Nephron (organoid): ENCODE measurements at regions not wholly inside any gene's neighbourhood (a gene's known extent, or its start where the extent isn't known, plus 50 kb on each side); places are given as distances from the start of the nearest gene placed in this dataset.
A peak's percentile ranks its signal among the peaks of the same experiment; 100 is the strongest.

Experiments
- H3K27ac Mint-ChIP-seq, 3 experiments: 2 replicates each; pipeline ENCODE4 v1.8.0; 2020; ENCODE audit warnings: mixed read lengths in 3 of 3, mild to moderate bottlenecking in 2 of 3, moderate library complexity in 1 of 3
- H3K27me3 Mint-ChIP-seq: 2 replicates; pipeline ENCODE4 v1.8.0; 2021; ENCODE audit warnings: low read depth, mild to moderate bottlenecking, moderate library complexity, mixed read lengths
- H3K36me3 Mint-ChIP-seq: 2 replicates; pipeline ENCODE4 v1.8.0; 2020; ENCODE audit warnings: low read depth, mixed read lengths
- H3K4me1 Mint-ChIP-seq: 2 replicates; pipeline ENCODE4 v1.8.0; 2020; ENCODE audit warnings: mixed read lengths
- H3K4me3 Mint-ChIP-seq, 3 experiments: 2 replicates each; pipeline ENCODE4 v1.8.0; 2020; ENCODE audit warnings: mild to moderate bottlenecking in 3 of 3, mixed read lengths in 3 of 3, moderate library complexity in 2 of 3
- H3K9me3 Mint-ChIP-seq: 2 replicates; pipeline ENCODE4 v1.8.0; 2020; ENCODE audit warnings: mixed read lengths
- CTCF ChIP-seq, 3 experiments: fragments of 200-600 bp; sonication (generic); IDR thresholded peaks; one replicate each; pipeline ENCODE4 v1.5.0; 2021; ENCODE audit warnings: antibody characterized with exemption in 3 of 3; ENCODE audit not compliant: unreplicated experiment in 3 of 3

GRCh38 chr11:19541521-19542049 is 171.1 kb upstream of the NAV2 start:
- Mint-ChIP-seq H3K27me3 (peaks cover 40% of the 10 kb centered on the region), H3K4me1 (peaks cover 9% of the 10 kb centered on the region), H3K4me3 (no peak overlapping the region), H3K27ac (no peak overlapping the region), H3K36me3 (no peaks in the 10 kb centered on the region), H3K9me3 (no peaks in the 10 kb centered on the region)
- no peak for TF ChIP-seq CTCF (IDR thresholded peaks at IDR 0.05; ENCODE audit: unreplicated experiment in 3 of 3)

DNA sequence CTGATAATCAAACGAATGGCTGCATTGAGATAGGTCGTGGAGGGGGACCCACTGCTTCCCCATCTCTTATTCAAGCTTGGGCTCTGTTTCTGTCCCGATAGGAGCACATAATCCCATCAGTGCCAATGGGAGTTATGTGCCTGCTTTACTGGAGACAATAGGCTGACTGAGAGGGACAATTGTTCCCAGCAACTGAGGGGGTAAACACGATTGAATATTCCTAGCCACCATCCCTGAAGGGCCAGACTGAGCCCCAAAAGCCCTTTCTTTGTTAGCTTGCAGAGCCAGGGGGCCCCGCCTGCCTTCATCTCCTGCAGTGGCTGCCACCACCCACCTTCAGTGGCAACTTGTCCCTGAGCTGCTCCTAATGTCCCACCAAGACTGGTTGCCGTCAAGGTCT is 172.8 kb upstream of the NAV2 start:
- Mint-ChIP-seq H3K36me3 (no peaks in the 10 kb centered on the region), H3K9me3 (no peaks in the 10 kb centered on the region), H3K4me1 (peaks cover 23% of the 10 kb centered on the region), H3K4me3 (no peak overlapping the region), H3K27ac (no peak overlapping the region), H3K27me3 (peaks cover 47% of the 10 kb centered on the region)
- no peak for TF ChIP-seq CTCF (IDR thresholded peaks at IDR 0.05; ENCODE audit: unreplicated experiment in 3 of 3)

DNA sequence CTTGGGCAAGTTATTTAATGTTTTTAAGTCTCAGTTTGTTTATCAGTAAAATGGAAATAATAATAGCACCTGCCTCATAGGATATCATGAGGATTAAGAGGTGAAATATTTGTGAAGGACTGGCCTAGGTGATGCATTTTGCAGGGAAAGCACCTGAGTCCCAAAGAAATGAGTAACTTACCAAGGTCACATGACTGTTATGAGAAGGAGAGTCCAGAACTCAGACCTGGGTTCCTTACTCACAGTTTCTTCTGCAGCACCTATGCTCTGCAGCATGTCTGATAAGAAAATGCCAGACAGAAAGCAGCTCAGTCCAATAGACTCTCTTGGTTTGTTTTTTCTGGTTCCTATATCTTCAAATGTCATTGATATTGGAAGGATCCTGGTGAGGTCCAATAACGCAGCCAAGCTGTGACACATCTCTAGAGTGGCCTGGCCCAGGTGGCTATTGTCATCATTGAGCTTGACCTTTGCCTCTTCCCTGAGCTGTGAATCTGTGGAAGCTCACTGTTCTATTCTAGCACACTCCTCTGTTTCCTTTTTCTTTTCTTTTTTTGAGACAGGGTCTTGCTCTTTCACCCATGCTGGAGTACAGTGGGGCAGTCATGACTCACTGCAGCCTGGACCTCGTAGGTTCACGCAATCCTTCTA is 174.7 kb upstream of the NAV2 start:
- Mint-ChIP-seq H3K27ac (no peak overlapping the region), H3K27me3 (peaks cover 35% of the 10 kb centered on the region), H3K36me3 (no peaks in the 10 kb centered on the region), H3K9me3 (no peaks in the 10 kb centered on the region), H3K4me1 (peaks cover 24% of the 10 kb centered on the region), H3K4me3 (no peak overlapping the region)
- TF ChIP-seq CTCF (IDR thresholded peaks at IDR 0.05; ENCODE audit: unreplicated experiment in 3 of 3): no peak

DNA sequence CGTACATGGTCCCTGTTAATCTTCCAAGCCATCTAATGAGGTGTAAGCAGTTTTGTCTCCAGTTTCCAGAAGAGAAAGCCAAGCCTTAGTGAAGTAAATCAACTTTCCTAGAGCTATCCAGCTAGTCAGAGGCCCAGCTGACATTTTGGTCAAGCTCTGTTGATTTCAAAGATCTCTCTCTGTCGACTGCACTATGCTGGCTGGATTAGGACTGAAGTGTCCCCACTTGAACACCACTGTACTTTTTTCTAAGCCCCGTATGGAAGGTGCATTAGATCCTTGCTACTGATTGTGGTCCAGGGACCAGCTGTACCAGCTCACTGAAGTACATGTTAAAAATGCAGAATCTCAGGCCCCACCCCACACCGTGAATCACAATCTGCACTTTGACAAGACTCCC is 176.5 kb upstream of the NAV2 start:
- H3K4me1 Mint-ChIP-seq: peaks cover 24% of the 10 kb centered on the region
- H3K27ac Mint-ChIP-seq: peak overlapping the region in 1 of 3 experiments; percentile 44
- H3K9me3 Mint-ChIP-seq: no peaks in the 10 kb centered on the region
- no peaks in the 10 kb centered on the region for H3K36me3 Mint-ChIP-seq
- TF ChIP-seq CTCF (IDR thresholded peaks at IDR 0.05; ENCODE audit: unreplicated experiment in 3 of 3): no peak
- H3K4me3 Mint-ChIP-seq: no peak overlapping the region
- H3K27me3 Mint-ChIP-seq: peaks cover 26% of the 10 kb centered on the region

GRCh38 chr11:19530505-19530904 is 182.1 kb upstream of the NAV2 start:
- TF ChIP-seq CTCF (IDR thresholded peaks at IDR 0.05; ENCODE audit: unreplicated experiment in 3 of 3): no peak
- H3K27ac Mint-ChIP-seq: no peak overlapping the region
- peaks cover 38% of the 10 kb centered on the region for H3K27me3 Mint-ChIP-seq
- no peaks in the 10 kb centered on the region for H3K9me3 Mint-ChIP-seq
- no peak overlapping the region for H3K4me3 Mint-ChIP-seq
- peaks cover 26% of the 10 kb centered on the region for H3K4me1 Mint-ChIP-seq
- no peaks in the 10 kb centered on the region for H3K36me3 Mint-ChIP-seq

- Mint-ChIP-seq H3K4me3 (no peak overlapping the region), H3K27ac (no peak overlapping the region), H3K27me3 (peaks cover 36% of the 10 kb centered on the region), H3K4me1 (peaks cover 32% of the 10 kb centered on the region), H3K36me3 (no peaks in the 10 kb centered on the region), H3K9me3 (no peaks in the 10 kb centered on the region)
- TF ChIP-seq CTCF (IDR thresholded peaks at IDR 0.05; ENCODE audit: unreplicated experiment in 3 of 3): no peak
Measured at GRCh38 chr11:19526119-19526518, 186.5 kb upstream of the NAV2 start.
